T47D (cell line): ENCODE measurements at regions not wholly inside any gene's neighbourhood (a gene's known extent, or its start where the extent isn't known, plus 50 kb on each side); places are given as distances from the start of the nearest gene placed in this dataset.

Source experiments
- DNase-seq, 2 experiments: peaks; one replicate each; pipeline versions ENCODE4 v3.0.0 to v3.0.0-alpha.2; 2011 to 2012; ENCODE audit warnings: low read depth in 1 of 2, low spot score in 1 of 2
- JUND ChIP-seq: IDR thresholded peaks from 2 replicates; pipeline ENCODE4 v1.6.1; 2012; ENCODE audit warnings: low read depth
- in situ Hi-C: cut with HindIII; loops from 2 replicates; pipeline ENCODE4 v1.10.0; 2016; ENCODE audit warnings: low sequenced_read_pairs, low pct_unique_long_range_greater_than_20kb

DNA sequence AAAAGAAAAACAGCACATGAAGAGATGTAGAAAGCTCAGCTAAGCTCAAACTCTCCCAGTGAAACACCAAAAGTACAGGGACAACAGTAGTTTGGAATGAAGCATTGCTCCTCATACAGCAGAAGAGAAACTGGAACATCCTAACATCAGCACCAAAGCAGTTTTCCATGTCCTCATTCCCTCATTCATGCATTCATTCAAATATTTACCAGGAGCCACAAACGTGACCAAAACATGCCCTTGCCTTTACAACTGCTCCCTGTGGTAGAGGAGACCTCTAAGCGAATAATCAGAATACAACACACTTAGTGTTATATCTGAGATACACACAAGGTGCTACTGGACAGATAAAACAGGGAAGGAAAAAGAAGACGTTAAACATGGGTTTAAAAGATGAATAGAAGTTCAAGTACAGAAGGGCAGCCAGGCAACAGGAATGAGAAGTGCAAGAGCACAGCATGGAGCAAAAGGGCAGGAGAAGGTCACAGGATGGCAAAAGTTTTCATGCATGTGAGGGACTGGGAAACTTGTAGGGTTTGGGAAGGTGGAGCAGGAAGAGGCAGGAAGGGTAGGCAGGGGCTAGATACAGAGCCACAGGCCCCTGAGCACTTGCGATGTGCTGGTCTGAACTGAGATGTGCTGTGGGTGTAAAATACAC is 58.5 kb upstream of the LMCD1 start:
- in situ Hi-C loops = no loop called here
- peak in 1 of 2 experiments; percentile 51 for DNase-seq
- no peak for TF ChIP-seq JUND

GRCh38 chr3:8443829-8444791 is 57.5 kb upstream of the LMCD1 start:
- in situ Hi-C loops = no loop called here
- peak; percentile 73 for TF ChIP-seq JUND
- peak; percentile 81 to 99 for DNase-seq

- TF ChIP-seq JUND = no peak
- DNase-seq = no peak
- in situ Hi-C loops = no loop called here
Observed at GRCh38 chr3:8444883-8445282, 56.7 kb upstream of the LMCD1 start.

GRCh38 chr3:8445861-8446260 is 55.8 kb upstream of the LMCD1 start:
- TF ChIP-seq JUND = no peak
- in situ Hi-C loops = no loop called here
- no peak for DNase-seq

GRCh38 chr3:8446845-8447244 is 54.8 kb upstream of the LMCD1 start:
- in situ Hi-C loops = no loop called here
- no peak for TF ChIP-seq JUND
- no peak for DNase-seq

- DNase-seq = peak in 1 of 2 experiments; percentile 37
- in situ Hi-C loops = no loop called here
Observed at GRCh38 chr3:8450618-8451017, 51.0 kb upstream of the LMCD1 start.

DNA sequence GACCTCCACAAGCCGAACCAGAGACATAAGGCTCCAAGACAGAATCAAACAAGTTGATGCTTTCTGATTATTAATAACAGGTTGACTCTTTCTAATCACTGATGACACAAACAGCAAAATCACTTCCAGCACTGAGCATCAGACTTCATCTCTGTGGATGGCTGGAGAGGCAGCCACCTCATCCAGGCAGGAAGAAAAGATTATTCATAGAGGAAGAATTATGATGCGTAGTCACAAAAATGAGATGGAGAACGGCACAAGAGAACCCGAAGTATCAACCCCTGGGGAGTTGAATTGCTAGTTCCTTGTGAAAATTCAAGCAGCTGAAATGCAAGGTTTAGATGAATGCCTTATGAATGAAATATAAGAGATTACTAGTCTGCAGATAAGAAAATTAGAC is 49.9 kb upstream of the LMCD1 start:
- in situ Hi-C loops = no loop called here
- no peak for DNase-seq

More at GRCh38 chr3:8450618-8451017, 51.0 kb upstream of the LMCD1 start:
- TF ChIP-seq JUND = no peak

More for the DNA sequence above, 49.9 kb upstream of the LMCD1 start:
- TF ChIP-seq JUND = no peak
